ENCODE measurements at regions not wholly inside any gene's neighbourhood (a gene's known extent, or its start where the extent isn't known, plus 50 kb on each side); places are given as distances from the start of the nearest gene placed in this dataset.
"Not testable (repeated sequence)": the region's sequence is repeated elsewhere in the genome, so short reads cannot be mapped to it uniquely, and the experiment has no call there.

DNA sequence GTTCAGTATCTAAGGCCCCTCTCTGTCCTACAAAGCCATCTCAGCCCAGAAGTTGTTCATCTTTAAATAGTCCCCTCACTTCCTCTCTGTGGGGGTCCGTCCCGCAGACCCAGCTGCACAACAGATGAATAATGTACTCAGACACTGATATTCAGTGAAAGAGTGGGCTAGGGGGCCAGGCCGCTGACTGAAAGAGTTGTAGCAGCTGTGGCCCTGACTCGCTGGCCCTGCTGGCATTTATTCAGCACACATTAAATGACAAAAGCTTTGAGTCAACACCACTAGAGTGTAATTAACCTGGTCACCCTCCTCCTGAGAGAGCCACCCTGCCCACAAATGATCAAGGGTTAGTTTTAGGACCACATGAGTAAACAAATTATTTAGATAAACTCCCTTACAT is 76.3 kb downstream of the MED10 start:
- H3K36me3 ChIP-seq (ENCODE audit: control insufficient read depth, insufficient read depth, low read length), result no peaks in the 10 kb centered on the region
- no CpG with 5 or more reads among the region's 4 CpGs for WGBS (ENCODE audit: insufficient coverage, low lambda C conversion rate)
- H3K27ac ChIP-seq (ENCODE audit: low read length), result no peak overlapping the region
- no peak overlapping the region for H3K4me3 ChIP-seq (ENCODE audit: low read length)
- H3K9me3 ChIP-seq (ENCODE audit: control insufficient read depth, low read depth, low read length), result no peaks in the 10 kb centered on the region
- no peak for DNase-seq
- no peaks in the 10 kb centered on the region for H3K27me3 ChIP-seq (ENCODE audit: control insufficient read depth, insufficient read depth, low read length)
- no peaks in the 10 kb centered on the region for H3K4me1 ChIP-seq (ENCODE audit: control insufficient read depth, insufficient read depth, low read length)

DNA sequence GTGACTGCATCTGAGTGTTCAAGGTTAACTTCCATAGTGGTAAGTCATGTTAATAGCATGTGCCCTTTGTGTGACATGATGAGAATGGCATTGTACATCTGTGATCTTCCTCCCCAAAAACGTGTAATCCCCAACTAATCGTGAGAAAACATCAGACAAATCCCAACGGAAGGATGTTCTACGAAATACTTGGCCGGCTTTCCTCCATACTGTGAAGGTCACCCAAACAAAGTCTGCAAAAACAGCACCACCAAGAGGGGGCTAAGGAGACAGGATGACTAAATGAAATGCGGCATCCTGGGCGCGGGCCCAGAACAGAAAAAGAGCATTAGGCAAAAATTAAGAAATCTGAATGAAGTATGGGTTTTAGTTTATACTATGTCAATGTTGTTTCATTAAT is 81.8 kb downstream of the MED10 start:
- Histone ChIP-seq H3K9me3 (ENCODE audit: control insufficient read depth, low read depth, low read length) (no peaks in the 10 kb centered on the region), H3K4me1 (ENCODE audit: control insufficient read depth, insufficient read depth, low read length) (no peaks in the 10 kb centered on the region), H3K36me3 (ENCODE audit: control insufficient read depth, insufficient read depth, low read length) (no peaks in the 10 kb centered on the region), H3K27me3 (ENCODE audit: control insufficient read depth, insufficient read depth, low read length) (no peaks in the 10 kb centered on the region), H3K4me3 (ENCODE audit: low read length) (no peak overlapping the region), H3K27ac (ENCODE audit: low read length) (no peak overlapping the region)
- 71% methylated on average over 4 of the region's 8 CpGs for WGBS (ENCODE audit: insufficient coverage, low lambda C conversion rate)
- DNase-seq, result no peak

DNA sequence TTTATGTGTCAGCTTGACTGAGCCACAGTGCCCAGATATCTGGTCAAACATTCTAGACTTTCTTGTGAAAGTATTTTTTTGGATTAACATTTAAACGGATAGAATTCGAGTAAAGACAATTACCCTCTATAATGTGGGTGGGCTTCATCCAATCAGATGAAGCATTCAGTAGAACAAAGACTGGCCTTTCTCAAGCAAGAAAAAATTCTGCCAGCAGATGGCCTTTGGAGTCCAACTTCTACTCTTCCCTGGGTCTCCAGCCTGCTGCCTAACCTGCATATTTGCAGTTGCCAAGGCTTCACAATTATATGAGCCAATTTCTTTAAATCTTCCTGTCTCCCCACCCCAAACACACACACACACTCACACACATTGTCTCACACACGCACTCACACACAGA is 86.4 kb downstream of the MED10 start:
- WGBS (ENCODE audit: insufficient coverage, low lambda C conversion rate), result no CpG with 5 or more reads among the region's 3 CpGs
- H3K4me3 ChIP-seq (ENCODE audit: low read length), result no peak overlapping the region
- no peaks in the 10 kb centered on the region for H3K36me3 ChIP-seq (ENCODE audit: control insufficient read depth, insufficient read depth, low read length)
- no peak overlapping the region for H3K27ac ChIP-seq (ENCODE audit: low read length)
- no peak for DNase-seq
- no peaks in the 10 kb centered on the region for H3K4me1 ChIP-seq (ENCODE audit: control insufficient read depth, insufficient read depth, low read length)
- no peaks in the 10 kb centered on the region for H3K27me3 ChIP-seq (ENCODE audit: control insufficient read depth, insufficient read depth, low read length)
- no peaks in the 10 kb centered on the region for H3K9me3 ChIP-seq (ENCODE audit: control insufficient read depth, low read depth, low read length)

DNA sequence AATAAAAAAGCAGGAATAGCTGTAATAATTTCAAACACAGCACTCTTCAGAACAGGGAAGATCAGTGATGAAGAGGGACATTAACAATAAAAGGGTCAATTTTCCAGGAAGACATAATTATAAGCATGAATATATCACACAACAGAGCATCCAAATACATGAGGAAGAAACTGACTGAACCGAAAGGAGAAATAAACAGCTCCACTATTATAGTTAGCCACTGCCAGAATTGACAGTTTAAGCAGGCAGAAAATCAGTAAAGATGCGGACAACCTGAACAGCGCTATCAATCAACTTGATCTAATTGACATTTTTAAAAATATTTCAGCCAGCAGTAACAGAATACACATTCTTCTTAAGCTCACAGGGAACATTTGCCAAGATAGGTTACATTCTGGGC is 89.1 kb downstream of the MED10 start:
- Histone ChIP-seq H3K27ac (ENCODE audit: low read length) (no peak overlapping the region), H3K4me1 (ENCODE audit: control insufficient read depth, insufficient read depth, low read length) (no peaks in the 10 kb centered on the region), H3K4me3 (ENCODE audit: low read length) (no peak overlapping the region), H3K27me3 (ENCODE audit: control insufficient read depth, insufficient read depth, low read length) (no peaks in the 10 kb centered on the region), H3K9me3 (ENCODE audit: control insufficient read depth, low read depth, low read length) (no peaks in the 10 kb centered on the region), H3K36me3 (ENCODE audit: control insufficient read depth, insufficient read depth, low read length) (no peaks in the 10 kb centered on the region)
- no CpG with 5 or more reads among the region's 3 CpGs for WGBS (ENCODE audit: insufficient coverage, low lambda C conversion rate)
- DNase-seq, result no peak

DNA sequence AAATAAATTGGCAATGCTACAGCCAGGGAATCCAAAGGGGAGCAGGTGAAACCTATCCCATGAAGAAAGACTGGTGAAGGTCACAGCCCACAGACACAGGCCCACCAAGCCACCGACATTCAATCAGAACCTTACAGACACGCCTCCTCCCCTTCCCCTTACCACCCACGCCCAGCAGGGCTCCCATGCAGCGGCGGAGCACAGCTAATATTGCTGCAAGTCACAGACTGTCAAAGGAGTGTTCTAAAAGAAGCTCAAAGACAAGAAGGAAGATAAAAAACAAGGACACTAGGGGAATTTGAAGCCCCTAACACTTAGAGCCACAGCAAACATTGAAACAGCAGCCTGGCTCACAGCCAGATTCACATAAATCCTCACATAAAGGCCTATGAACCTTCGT is 91.2 kb downstream of the MED10 start:
- Histone ChIP-seq H3K9me3 (ENCODE audit: control insufficient read depth, low read depth, low read length) (no peaks in the 10 kb centered on the region), H3K4me1 (ENCODE audit: control insufficient read depth, insufficient read depth, low read length) (no peaks in the 10 kb centered on the region), H3K27ac (ENCODE audit: low read length) (no peak overlapping the region), H3K36me3 (ENCODE audit: control insufficient read depth, insufficient read depth, low read length) (no peaks in the 10 kb centered on the region), H3K27me3 (ENCODE audit: control insufficient read depth, insufficient read depth, low read length) (no peaks in the 10 kb centered on the region), H3K4me3 (ENCODE audit: low read length) (no peak overlapping the region)
- DNase-seq, result no peak
- 51% methylated on average over 3 of the region's 6 CpGs for WGBS (ENCODE audit: insufficient coverage, low lambda C conversion rate)

DNA sequence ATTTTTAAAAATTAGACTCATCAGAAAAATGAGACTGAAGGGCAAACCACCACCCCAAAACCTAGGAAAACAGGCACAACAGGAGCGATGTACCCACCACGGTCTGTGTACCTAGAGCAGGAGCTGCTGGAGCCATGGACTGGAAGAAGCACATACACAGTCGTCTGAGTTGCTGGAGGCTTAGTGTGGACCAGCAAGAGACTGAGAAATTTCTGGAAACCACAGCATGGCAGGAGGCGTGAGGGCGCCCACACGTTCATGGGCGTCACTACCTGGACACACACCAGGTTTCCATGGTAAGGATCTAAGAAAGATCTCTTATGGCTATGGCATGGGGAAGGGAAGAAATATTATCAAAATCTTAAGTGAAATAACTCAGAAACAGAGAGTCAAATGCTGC is 91.9 kb downstream of the MED10 start:
- no CpG with 5 or more reads among the region's 7 CpGs for WGBS (ENCODE audit: insufficient coverage, low lambda C conversion rate)
- H3K9me3 ChIP-seq (ENCODE audit: control insufficient read depth, low read depth, low read length), result no peaks in the 10 kb centered on the region
- H3K27me3 ChIP-seq (ENCODE audit: control insufficient read depth, insufficient read depth, low read length), result no peaks in the 10 kb centered on the region
- no peaks in the 10 kb centered on the region for H3K4me1 ChIP-seq (ENCODE audit: control insufficient read depth, insufficient read depth, low read length)
- H3K4me3 ChIP-seq (ENCODE audit: low read length), result no peak overlapping the region
- H3K27ac ChIP-seq (ENCODE audit: low read length), result no peak overlapping the region
- no peaks in the 10 kb centered on the region for H3K36me3 ChIP-seq (ENCODE audit: control insufficient read depth, insufficient read depth, low read length)
- no peak for DNase-seq

DNA sequence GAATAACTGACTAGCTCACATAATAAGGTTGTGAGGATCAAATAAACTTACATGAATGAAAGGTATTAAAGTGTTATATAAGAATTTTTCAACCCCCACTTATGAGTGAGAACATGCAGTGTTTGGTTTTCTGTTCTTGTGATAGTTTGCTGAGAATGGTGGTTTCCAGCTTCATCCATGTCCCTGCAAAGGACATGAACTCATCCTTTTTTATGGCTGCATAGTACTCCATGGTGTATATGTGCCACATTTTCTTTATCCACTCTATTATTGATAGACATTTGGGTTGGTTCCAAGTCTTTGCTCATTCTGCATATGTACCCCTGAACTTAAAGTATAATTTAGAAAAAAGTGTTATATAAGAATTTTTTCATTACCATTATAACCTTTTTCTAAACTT is 93.9 kb downstream of the MED10 start:
- not testable (repeated sequence) for H3K4me3 ChIP-seq (ENCODE audit: low read length); DNase-seq; H3K27ac ChIP-seq (ENCODE audit: low read length); H3K9me3 ChIP-seq (ENCODE audit: control insufficient read depth, low read depth, low read length); H3K27me3 ChIP-seq (ENCODE audit: control insufficient read depth, insufficient read depth, low read length); H3K36me3 ChIP-seq (ENCODE audit: control insufficient read depth, insufficient read depth, low read length); H3K4me1 ChIP-seq (ENCODE audit: control insufficient read depth, insufficient read depth, low read length)

DNA sequence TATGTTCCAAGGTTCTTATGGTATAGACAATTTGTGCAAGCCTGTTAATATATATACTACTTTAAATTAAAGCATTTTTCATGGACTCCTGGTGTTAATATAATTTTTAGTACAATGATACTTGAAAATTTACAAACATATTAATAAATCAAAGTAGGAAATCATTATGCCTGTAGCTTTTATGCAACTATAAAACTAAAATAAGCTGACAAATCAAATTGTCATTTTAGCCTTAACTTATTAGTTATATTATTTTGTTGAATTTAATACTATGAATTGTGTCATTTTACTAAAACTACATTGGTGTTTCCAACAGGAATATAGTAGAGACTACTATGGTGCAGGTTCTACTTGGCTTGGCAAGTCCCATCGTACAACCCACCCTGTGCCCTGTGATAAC is 96.0 kb downstream of the MED10 start:
- DNase-seq, result no peak
- Histone ChIP-seq H3K27me3 (ENCODE audit: control insufficient read depth, insufficient read depth, low read length) (no peaks in the 10 kb centered on the region), H3K4me1 (ENCODE audit: control insufficient read depth, insufficient read depth, low read length) (no peaks in the 10 kb centered on the region), H3K27ac (ENCODE audit: low read length) (no peak overlapping the region), H3K4me3 (ENCODE audit: low read length) (no peak overlapping the region), H3K9me3 (ENCODE audit: control insufficient read depth, low read depth, low read length) (no peaks in the 10 kb centered on the region), H3K36me3 (ENCODE audit: control insufficient read depth, insufficient read depth, low read length) (no peaks in the 10 kb centered on the region)
- no CpG with 5 or more reads among the region's 1 CpG for WGBS (ENCODE audit: insufficient coverage, low lambda C conversion rate)

DNA sequence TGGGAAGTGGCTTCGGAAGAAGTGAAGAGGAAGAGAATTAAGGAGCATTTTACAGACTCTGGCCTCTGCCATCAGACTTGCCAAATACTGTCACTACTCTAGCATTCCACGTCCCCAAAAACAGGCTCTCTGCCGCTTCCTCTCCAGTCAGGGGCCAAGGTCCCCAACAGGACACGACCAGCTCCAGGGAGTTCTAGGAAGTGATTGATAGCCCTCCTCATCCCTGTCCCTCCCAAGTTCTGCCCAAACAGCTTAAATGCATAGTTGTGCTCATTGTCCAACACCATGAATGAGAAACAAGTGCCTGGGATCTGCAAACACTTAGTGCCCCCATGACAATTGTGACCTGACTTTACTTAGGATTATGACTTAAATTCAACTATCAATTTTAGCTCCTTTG is 96.5 kb downstream of the MED10 start:
- H3K4me1 ChIP-seq (ENCODE audit: control insufficient read depth, insufficient read depth, low read length), result no peaks in the 10 kb centered on the region
- H3K27ac ChIP-seq (ENCODE audit: low read length), result no peak overlapping the region
- H3K27me3 ChIP-seq (ENCODE audit: control insufficient read depth, insufficient read depth, low read length), result no peaks in the 10 kb centered on the region
- no peaks in the 10 kb centered on the region for H3K9me3 ChIP-seq (ENCODE audit: control insufficient read depth, low read depth, low read length)
- DNase-seq, result no peak
- WGBS (ENCODE audit: insufficient coverage, low lambda C conversion rate), result no CpG with 5 or more reads among the region's 4 CpGs
- no peaks in the 10 kb centered on the region for H3K36me3 ChIP-seq (ENCODE audit: control insufficient read depth, insufficient read depth, low read length)
- H3K4me3 ChIP-seq (ENCODE audit: low read length), result no peak overlapping the region

DNA sequence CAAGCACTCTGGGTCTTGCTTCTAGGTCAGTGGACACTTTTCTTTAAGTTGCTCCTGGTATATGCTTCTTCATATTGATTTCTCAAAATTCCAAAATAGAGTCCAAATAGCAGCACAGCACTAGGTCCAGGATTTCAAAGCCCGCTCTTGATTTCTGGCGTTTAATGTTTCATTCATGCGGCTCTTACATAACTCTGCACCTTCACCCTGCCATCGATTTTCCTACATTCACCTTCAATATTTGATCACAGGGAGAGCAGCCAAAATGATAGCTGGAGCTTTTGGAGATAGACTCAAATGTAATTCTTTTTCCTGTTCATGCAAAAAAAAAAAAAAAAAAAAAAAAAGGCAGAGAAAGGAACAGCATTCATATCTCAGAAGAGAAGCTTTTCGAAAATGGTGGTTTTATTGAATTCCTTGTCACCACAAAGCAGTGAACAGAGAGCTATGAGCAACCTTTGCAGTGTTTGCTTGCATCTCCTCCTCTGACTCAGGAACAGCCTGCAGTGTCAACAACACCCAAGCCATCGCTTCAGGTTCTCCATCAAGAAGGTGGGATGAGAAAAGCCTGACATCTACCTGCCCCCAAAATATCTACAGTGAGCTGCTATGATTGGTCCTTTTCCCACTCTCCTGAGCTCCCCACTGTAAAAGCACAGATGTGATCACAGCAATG is 97.8 kb downstream of the MED10 start:
- DNase-seq, result no peak
- H3K27ac ChIP-seq (ENCODE audit: low read length), result no peak overlapping the region
- no peaks in the 10 kb centered on the region for H3K9me3 ChIP-seq (ENCODE audit: control insufficient read depth, low read depth, low read length)
- H3K27me3 ChIP-seq (ENCODE audit: control insufficient read depth, insufficient read depth, low read length), result no peaks in the 10 kb centered on the region
- H3K4me1 ChIP-seq (ENCODE audit: control insufficient read depth, insufficient read depth, low read length), result no peaks in the 10 kb centered on the region
- no peak overlapping the region for H3K4me3 ChIP-seq (ENCODE audit: low read length)
- WGBS (ENCODE audit: insufficient coverage, low lambda C conversion rate), result 100% methylated on average over 1 of the region's 6 CpGs
- H3K36me3 ChIP-seq (ENCODE audit: control insufficient read depth, insufficient read depth, low read length), result no peaks in the 10 kb centered on the region

DNA sequence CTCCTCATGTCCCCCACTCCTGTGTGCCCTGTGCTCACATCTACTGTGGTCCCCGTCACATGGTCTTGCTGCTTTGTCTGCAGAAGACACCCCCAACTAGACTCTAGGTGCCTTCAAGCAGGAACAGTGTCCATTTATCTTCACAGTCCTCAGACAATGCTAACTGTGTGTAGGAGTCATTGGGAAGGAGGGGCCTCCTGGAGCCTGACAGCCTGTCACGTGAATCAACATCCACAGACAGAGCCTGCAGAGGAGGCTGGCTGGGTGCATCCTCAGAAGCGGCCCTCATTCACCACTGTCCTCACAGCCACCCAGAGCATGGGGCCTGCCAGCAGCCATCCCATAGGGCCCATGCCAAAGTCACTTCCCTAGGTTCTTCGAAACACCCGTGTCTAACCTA is 98.7 kb downstream of the MED10 start:
- Histone ChIP-seq H3K27me3 (ENCODE audit: control insufficient read depth, insufficient read depth, low read length) (no peaks in the 10 kb centered on the region), H3K36me3 (ENCODE audit: control insufficient read depth, insufficient read depth, low read length) (no peaks in the 10 kb centered on the region), H3K4me3 (ENCODE audit: low read length) (no peak overlapping the region), H3K27ac (ENCODE audit: low read length) (no peak overlapping the region), H3K4me1 (ENCODE audit: control insufficient read depth, insufficient read depth, low read length) (no peaks in the 10 kb centered on the region), H3K9me3 (ENCODE audit: control insufficient read depth, low read depth, low read length) (no peaks in the 10 kb centered on the region)
- no peak for DNase-seq
- WGBS (ENCODE audit: insufficient coverage, low lambda C conversion rate), result no CpG with 5 or more reads among the region's 5 CpGs

All from large intestine (tissue), 3 donors.